ENCODE measurements at regions not wholly inside any gene's neighbourhood (a gene's known extent, or its start where the extent isn't known, plus 50 kb on each side); places are given as distances from the start of the nearest gene placed in this dataset.

GRCh38 chr1:56285554-56286402, 293.6 kb downstream of the PLPP3 start:
- H3K4me1 Mint-ChIP-seq: no peaks in the 10 kb centered on the region
- no peak overlapping the region for H3K27ac ChIP-seq (ENCODE audit: low read length)
- WGBS (ENCODE audit: insufficient coverage): 80% methylated on average over 4 of the region's 4 CpGs
- H3K4me3 ChIP-seq (ENCODE audit: control insufficient read depth in 1 of 2, extremely low read depth in 1 of 2, low read length in 1 of 2): no peak overlapping the region
- H3K36me3 Mint-ChIP-seq: no peaks in the 10 kb centered on the region
- H3K9me3 Mint-ChIP-seq: peaks cover 0 to 3% (median 0%) of the 10 kb centered on the region in 3 donors
- no peak overlapping the region for H3K4me3 Mint-ChIP-seq
- H3K9me3 ChIP-seq: no peaks in the 10 kb centered on the region
- CTCF ChIA-PET: no interaction called here
- H3K36me3 ChIP-seq (ENCODE audit: control insufficient read depth in 2 of 2, extremely low read depth in 1 of 2, insufficient read depth in 1 of 2, low read length in 1 of 2): no peaks in the 10 kb centered on the region
- H3K27ac Mint-ChIP-seq: no peak overlapping the region
- DNase-seq (no peak), ATAC-seq (replicated peaks in 1 of 4) (no peak)
- peaks cover 0 to 3% of the 10 kb centered on the region in 2 donors for H3K27me3 Mint-ChIP-seq
- H3K4me1 ChIP-seq (ENCODE audit: control insufficient read depth in 1 of 2, extremely low read depth in 1 of 2, insufficient read depth in 2 of 2, low read length in 2 of 2): no peaks in the 10 kb centered on the region
- POLR2A ChIA-PET: no interaction called here
- H3K27me3 ChIP-seq (replicated peaks in 1 of 2; ENCODE audit: control insufficient read depth in 2 of 2, extremely low read depth in 1 of 2, insufficient read depth in 2 of 2, low read length in 1 of 2): no peaks in the 10 kb centered on the region

DNA sequence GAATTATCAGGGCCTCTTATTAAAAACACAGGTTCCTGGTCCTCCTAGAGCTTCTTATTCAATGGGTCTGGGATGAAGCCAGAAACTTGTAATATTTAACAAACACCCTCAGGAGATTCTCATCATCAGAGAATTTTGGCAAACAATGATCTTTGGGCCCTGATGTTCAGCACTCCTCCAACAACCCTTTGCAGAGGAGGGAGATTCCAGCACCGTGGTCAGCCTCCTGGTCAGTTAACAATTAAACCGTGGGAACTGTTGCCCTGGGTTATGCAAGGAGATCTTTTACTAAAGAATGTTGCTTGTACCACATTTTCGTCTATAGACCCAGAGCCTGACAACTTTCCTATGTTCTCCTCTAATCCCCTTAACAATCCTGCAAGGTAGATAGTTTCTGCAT, 294.4 kb downstream of the PLPP3 start:
- H3K27ac Mint-ChIP-seq: no peak overlapping the region
- Histone ChIP-seq H3K9me3 (no peaks in the 10 kb centered on the region), H3K4me3 (ENCODE audit: control insufficient read depth in 1 of 2, extremely low read depth in 1 of 2, low read length in 1 of 2) (no peak overlapping the region), H3K4me1 (ENCODE audit: control insufficient read depth in 1 of 2, extremely low read depth in 1 of 2, insufficient read depth in 2 of 2, low read length in 2 of 2) (no peaks in the 10 kb centered on the region), H3K27ac (ENCODE audit: low read length) (no peak overlapping the region), H3K36me3 (ENCODE audit: control insufficient read depth in 2 of 2, extremely low read depth in 1 of 2, insufficient read depth in 1 of 2, low read length in 1 of 2) (no peaks in the 10 kb centered on the region), H3K27me3 (replicated peaks in 1 of 2; ENCODE audit: control insufficient read depth in 2 of 2, extremely low read depth in 1 of 2, insufficient read depth in 2 of 2, low read length in 1 of 2) (no peaks in the 10 kb centered on the region)
- POLR2A ChIA-PET: no interaction called here
- peaks cover 0 to 3% of the 10 kb centered on the region in 2 donors for H3K27me3 Mint-ChIP-seq
- peaks cover 0 to 3% (median 0%) of the 10 kb centered on the region in 3 donors for H3K9me3 Mint-ChIP-seq
- H3K4me1 Mint-ChIP-seq: no peaks in the 10 kb centered on the region
- DNase-seq (no peak), ATAC-seq (replicated peaks in 1 of 4) (no peak)
- H3K36me3 Mint-ChIP-seq: no peaks in the 10 kb centered on the region
- H3K4me3 Mint-ChIP-seq: no peak overlapping the region
- WGBS (ENCODE audit: insufficient coverage): no CpG with 5 or more reads among the region's 3 CpGs
- CTCF ChIA-PET: no interaction called here

GRCh38 chr1:56278061-56278460, 301.3 kb downstream of the PLPP3 start:
- H3K4me1 ChIP-seq (ENCODE audit: control insufficient read depth in 1 of 2, extremely low read depth in 1 of 2, insufficient read depth in 2 of 2, low read length in 2 of 2): no peaks in the 10 kb centered on the region
- H3K9me3 Mint-ChIP-seq: peaks cover 0 to 5% (median under 1%) of the 10 kb centered on the region in 3 donors
- DNase-seq (no peak), ATAC-seq (replicated peaks in 1 of 4) (no peak)
- no peaks in the 10 kb centered on the region for H3K4me1 Mint-ChIP-seq
- no peak overlapping the region for H3K27ac Mint-ChIP-seq
- no peak overlapping the region for H3K27ac ChIP-seq (ENCODE audit: low read length)
- H3K4me3 ChIP-seq (ENCODE audit: control insufficient read depth in 1 of 2, extremely low read depth in 1 of 2, low read length in 1 of 2): no peak overlapping the region
- no peak overlapping the region for H3K4me3 Mint-ChIP-seq
- CTCF ChIA-PET: no interaction called here
- no peaks in the 10 kb centered on the region for H3K27me3 ChIP-seq (replicated peaks in 1 of 2; ENCODE audit: control insufficient read depth in 2 of 2, extremely low read depth in 1 of 2, insufficient read depth in 2 of 2, low read length in 1 of 2)
- H3K36me3 ChIP-seq (ENCODE audit: control insufficient read depth in 2 of 2, extremely low read depth in 1 of 2, insufficient read depth in 1 of 2, low read length in 1 of 2): no peaks in the 10 kb centered on the region
- no peaks in the 10 kb centered on the region for H3K9me3 ChIP-seq
- H3K27me3 Mint-ChIP-seq: no peaks in the 10 kb centered on the region
- no peaks in the 10 kb centered on the region for H3K36me3 Mint-ChIP-seq
- no CpG with 5 or more reads among the region's 3 CpGs for WGBS (ENCODE audit: insufficient coverage)
- POLR2A ChIA-PET: no interaction called here

GRCh38 chr1:56268519-56269140, 310.7 kb downstream of the PLPP3 start:
- Mint-ChIP-seq H3K27ac (no peak overlapping the region), H3K4me3 (no peak overlapping the region)
- 80% methylated on average over 4 of the region's 7 CpGs for WGBS (ENCODE audit: insufficient coverage)

GRCh38 chr1:56267611-56268010, 311.8 kb downstream of the PLPP3 start:
- ChIA-PET CTCF (no interaction called here), POLR2A (no interaction called here)
- no peak overlapping the region for H3K27ac ChIP-seq (ENCODE audit: low read length)
- H3K9me3 ChIP-seq: no peaks in the 10 kb centered on the region
- no peak for ATAC-seq (replicated peaks in 1 of 4)
- H3K9me3 Mint-ChIP-seq: peaks cover 0 to 4% (median 4%) of the 10 kb centered on the region in 3 donors
- H3K36me3 Mint-ChIP-seq: no peaks in the 10 kb centered on the region
- no peak overlapping the region for H3K27ac Mint-ChIP-seq
- no peaks in the 10 kb centered on the region for H3K27me3 Mint-ChIP-seq
- WGBS (ENCODE audit: insufficient coverage): no CpG with 5 or more reads among the region's 2 CpGs
- no peaks in the 10 kb centered on the region for H3K27me3 ChIP-seq (replicated peaks in 1 of 2; ENCODE audit: control insufficient read depth in 2 of 2, extremely low read depth in 1 of 2, insufficient read depth in 2 of 2, low read length in 1 of 2)
- no peaks in the 10 kb centered on the region for H3K4me1 ChIP-seq (ENCODE audit: control insufficient read depth in 1 of 2, extremely low read depth in 1 of 2, insufficient read depth in 2 of 2, low read length in 2 of 2)
- no peaks in the 10 kb centered on the region for H3K4me1 Mint-ChIP-seq
- H3K4me3 Mint-ChIP-seq: no peak overlapping the region
- no peak overlapping the region for H3K4me3 ChIP-seq (ENCODE audit: control insufficient read depth in 1 of 2, extremely low read depth in 1 of 2, low read length in 1 of 2)
- no peak for DNase-seq
- H3K36me3 ChIP-seq (ENCODE audit: control insufficient read depth in 2 of 2, extremely low read depth in 1 of 2, insufficient read depth in 1 of 2, low read length in 1 of 2): no peaks in the 10 kb centered on the region

More at GRCh38 chr1:56268519-56269140, 310.7 kb downstream of the PLPP3 start:
- no peaks in the 10 kb centered on the region for H3K36me3 Mint-ChIP-seq
- ChIA-PET CTCF (no interaction called here), POLR2A (no interaction called here)
- no peak for DNase-seq
- Histone ChIP-seq H3K4me1 (ENCODE audit: control insufficient read depth in 1 of 2, extremely low read depth in 1 of 2, insufficient read depth in 2 of 2, low read length in 2 of 2) (no peaks in the 10 kb centered on the region), H3K9me3 (no peaks in the 10 kb centered on the region), H3K4me3 (ENCODE audit: control insufficient read depth in 1 of 2, extremely low read depth in 1 of 2, low read length in 1 of 2) (no peak overlapping the region), H3K36me3 (ENCODE audit: control insufficient read depth in 2 of 2, extremely low read depth in 1 of 2, insufficient read depth in 1 of 2, low read length in 1 of 2) (no peaks in the 10 kb centered on the region), H3K27ac (ENCODE audit: low read length) (no peak overlapping the region), H3K27me3 (replicated peaks in 1 of 2; ENCODE audit: control insufficient read depth in 2 of 2, extremely low read depth in 1 of 2, insufficient read depth in 2 of 2, low read length in 1 of 2) (no peaks in the 10 kb centered on the region)
- H3K9me3 Mint-ChIP-seq: peaks cover 0 to 8% (median 4%) of the 10 kb centered on the region in 3 donors
- no peaks in the 10 kb centered on the region for H3K4me1 Mint-ChIP-seq
- ATAC-seq (replicated peaks in 1 of 4): no peak
- no peaks in the 10 kb centered on the region for H3K27me3 Mint-ChIP-seq

- ATAC-seq (replicated peaks in 1 of 4): no peak
- H3K36me3 ChIP-seq (ENCODE audit: control insufficient read depth in 2 of 2, extremely low read depth in 1 of 2, insufficient read depth in 1 of 2, low read length in 1 of 2): no peaks in the 10 kb centered on the region
- no peak overlapping the region for H3K27ac Mint-ChIP-seq
- POLR2A ChIA-PET: no interaction called here
- peaks cover 0 to 2% (median under 1%) of the 10 kb centered on the region in 3 donors for H3K9me3 Mint-ChIP-seq
- H3K4me3 ChIP-seq (ENCODE audit: control insufficient read depth in 1 of 2, extremely low read depth in 1 of 2, low read length in 1 of 2): no peak overlapping the region
- no peaks in the 10 kb centered on the region for H3K4me1 Mint-ChIP-seq
- CTCF ChIA-PET: no interaction called here
- H3K27me3 Mint-ChIP-seq: no peaks in the 10 kb centered on the region
- no peaks in the 10 kb centered on the region for H3K36me3 Mint-ChIP-seq
- no peaks in the 10 kb centered on the region for H3K27me3 ChIP-seq (replicated peaks in 1 of 2; ENCODE audit: control insufficient read depth in 2 of 2, extremely low read depth in 1 of 2, insufficient read depth in 2 of 2, low read length in 1 of 2)
- H3K27ac ChIP-seq (ENCODE audit: low read length): no peak overlapping the region
- no peaks in the 10 kb centered on the region for H3K9me3 ChIP-seq
- WGBS (ENCODE audit: insufficient coverage): no CpG with 5 or more reads among the region's 3 CpGs
- H3K4me1 ChIP-seq (ENCODE audit: control insufficient read depth in 1 of 2, extremely low read depth in 1 of 2, insufficient read depth in 2 of 2, low read length in 2 of 2): no peaks in the 10 kb centered on the region
- no peak overlapping the region for H3K4me3 Mint-ChIP-seq
- no peak for DNase-seq
Observed at GRCh38 chr1:56266359-56266758, 313.0 kb downstream of the PLPP3 start.
